HepG2 (cell line): ENCODE measurements at regions not wholly inside any gene's neighbourhood (a gene's known extent, or its start where the extent isn't known, plus 50 kb on each side); places are given as distances from the start of the nearest gene placed in this dataset.

Experiments used
- ATAC-seq: fragments of 200-7000 bp; cut with Tn5 transposase; 3 replicates; pipeline ENCODE4 v1.9.1; 2020; ENCODE audit warnings: mild to moderate bottlenecking, moderate library complexity
- BruUV-seq: library from RNA; stranded (reverse); fragments of 400-500 nt; replicated peaks from 2 replicates; lab custom pipeline; 2021; lab: Mats Ljungman, UMichigan
- CTCF ChIA-PET: fragments of 300-600 bp; formaldehyde crosslinking; extraction: SDS; loops from one replicate; lab custom pipeline; 2021; ENCODE audit warnings: low total read pairs, inconsistent platforms, low intra/inter-chr PET ratio; lab: Yijun Ruan, JAX
- POLR2A ChIA-PET: fragments of 350-600 bp; sonication (Branson Sonifier 250); formaldehyde crosslinking; loops from one replicate; lab custom pipeline; 2020; ENCODE audit warnings: antibody characterized with exemption, inconsistent platforms; lab: Yijun Ruan, JAX
- DNase-seq: peaks from one replicate; pipeline ENCODE4 v3.0.0-alpha.2; 2015; ENCODE audit warnings: low spot score
- FAIRE-seq: peaks from 3 replicates; lab custom pipeline; 2011; peaks lifted over from hg19 to GRCh38; lab: Jason Lieb, UNC
- H2AFZ ChIP-seq: one replicate; pipeline ENCODE4 v1.6.1; 2011; ENCODE audit warnings: low read length, inconsistent platforms
- H3K27ac ChIP-seq: fragments of 300-600 bp; 3 replicates; pipeline ENCODE4 v1.8.0; 2011; ENCODE audit warnings: mixed run types, mild to moderate bottlenecking, mixed read lengths, low read length, inconsistent platforms; ENCODE audit not compliant: insufficient read depth; ENCODE audit errors: extremely low read length
- H3K27me3 ChIP-seq, 2 experiments: fragments of 200-600 bp in 1 of 2; 2 replicates in 1 of 2; 3 replicates in 1 of 2; pipeline versions ENCODE4 v1.6.0 to v1.8.0; 2011; ENCODE audit warnings: low read length in 2 of 2, mild to moderate bottlenecking in 2 of 2, moderate library complexity in 2 of 2, inconsistent platforms in 1 of 2; ENCODE audit not compliant: insufficient read depth in 2 of 2, control insufficient read depth in 1 of 2
- H3K36me3 ChIP-seq, 2 experiments: fragments of 200-600 bp in 1 of 2; replicated peaks in 1 of 2; 2 replicates in 1 of 2; 3 replicates in 1 of 2; pipeline versions ENCODE4 v1.5.1 to v1.8.0; 2011; ENCODE audit warnings: low read length in 2 of 2, inconsistent platforms in 1 of 2; ENCODE audit not compliant: insufficient read depth in 2 of 2, control insufficient read depth in 1 of 2
- H3K4me1 ChIP-seq: 2 replicates; pipeline ENCODE4 v1.5.1; 2012; ENCODE audit warnings: low read length, inconsistent platforms; ENCODE audit not compliant: insufficient read depth
- H3K4me2 ChIP-seq: 2 replicates; pipeline ENCODE4 v1.6.0; 2011; ENCODE audit warnings: low read depth, low read length, inconsistent platforms
- H3K4me3 ChIP-seq, 3 experiments: fragments of 200-600 bp in 1 of 3; sonication (generic), shearing (Covaris generic) in 1 of 3; replicated peaks in 1 of 3; 2 replicates each; pipeline ENCODE4 v1.5.1; 2011 to 2016; ENCODE audit warnings: low read length in 3 of 3, inconsistent platforms in 2 of 3, low read depth in 2 of 3, mild to moderate bottlenecking in 2 of 3, control low read depth in 1 of 3, mixed read lengths in 1 of 3; ENCODE audit not compliant: insufficient read depth in 1 of 3
- H3K79me2 ChIP-seq: one replicate; pipeline ENCODE4 v1.6.1; 2011; ENCODE audit warnings: low read length, inconsistent platforms; ENCODE audit not compliant: insufficient read depth
- H3K9ac ChIP-seq: 2 replicates; pipeline ENCODE4 v1.6.0; 2011; ENCODE audit warnings: mild to moderate bottlenecking, low read depth, low read length, inconsistent platforms; ENCODE audit not compliant: insufficient read depth
- H3K9me3 ChIP-seq: 2 replicates; pipeline ENCODE4 v1.5.1; 2012; ENCODE audit warnings: mild to moderate bottlenecking, low read length
- H4K20me1 ChIP-seq: 2 replicates; pipeline ENCODE4 v1.6.0; 2011; ENCODE audit warnings: inconsistent platforms, mild to moderate bottlenecking, low read length, moderate library complexity; ENCODE audit not compliant: insufficient read depth
- CBX1 ChIP-seq: IDR thresholded peaks from one replicate; pipeline ENCODE4 v1.6.1; 2016; ENCODE audit warnings: antibody characterized with exemption, low read depth
- FUBP1 ChIP-seq: sonication (generic); formaldehyde crosslinking; IDR thresholded peaks from 2 replicates; pipeline ENCODE4 v1.5.1; 2020; ENCODE audit warnings: missing genetic modification reagents, mild to moderate bottlenecking, borderline replicate concordance
- GATAD2A ChIP-seq: IDR thresholded peaks from 2 replicates; pipeline ENCODE4 v1.6.1; 2016
- HNF4G ChIP-seq, 2 experiments: sonication (generic) in 1 of 2; formaldehyde crosslinking in 1 of 2; IDR thresholded peaks; 2 replicates each; pipeline versions ENCODE4 v1.4.0 to v1.6.1; 2011 to 2020; ENCODE audit warnings: borderline replicate concordance in 2 of 2, low read depth in 2 of 2, mild to moderate bottlenecking in 2 of 2, low read length in 1 of 2, missing genetic modification reagents in 1 of 2, moderate library complexity in 1 of 2
- HNRNPH1 ChIP-seq: fragments of 200-400 bp; formaldehyde crosslinking; optimal IDR thresholded peaks from 2 replicates; pipeline ENCODE3; 2017; ENCODE audit warnings: mild to moderate bottlenecking, low read depth, low read length
- KMT2A ChIP-seq: sonication (generic); formaldehyde crosslinking; IDR thresholded peaks from 2 replicates; pipeline ENCODE4 v1.4.0; 2020; ENCODE audit warnings: missing genetic modification reagents
- MAFF ChIP-seq: IDR thresholded peaks from 2 replicates; pipeline ENCODE4 v1.6.1; 2011; ENCODE audit warnings: low read depth, low read length, improper control_type of control experiment
- NCOA1 ChIP-seq: sonication (generic); formaldehyde crosslinking; IDR thresholded peaks from 2 replicates; pipeline ENCODE4 v1.9.0; 2021; ENCODE audit warnings: missing genetic modification reagents
- STAT6 ChIP-seq: sonication (generic); formaldehyde crosslinking; IDR thresholded peaks from 2 replicates; pipeline ENCODE4 v1.4.0; 2020; ENCODE audit warnings: missing genetic modification reagents, mild to moderate bottlenecking, borderline replicate concordance
- TAF15 ChIP-seq: fragments of 200-400 bp; formaldehyde crosslinking; IDR thresholded peaks from one replicate; pipeline ENCODE4 v1.6.1; 2018; ENCODE audit warnings: mild to moderate bottlenecking, low read depth, low read length; ENCODE audit not compliant: poor library complexity, severe bottlenecking
- ZNF576 ChIP-seq: sonication (generic); formaldehyde crosslinking; IDR thresholded peaks from 2 replicates; pipeline ENCODE4 v1.4.0; 2020; ENCODE audit warnings: mild to moderate bottlenecking, missing genetic modification reagents
- ZNF615 ChIP-seq: sonication (generic); formaldehyde crosslinking; IDR thresholded peaks from 2 replicates; pipeline ENCODE4 v1.5.0; 2020; ENCODE audit warnings: mild to moderate bottlenecking, missing genetic modification reagents, borderline replicate concordance
- ZNF761 ChIP-seq: sonication (generic); formaldehyde crosslinking; conservative IDR thresholded peaks from 2 replicates; pipeline ENCODE4 v1.4.0; 2020; ENCODE audit warnings: mild to moderate bottlenecking, missing genetic modification reagents
- ZNF883 ChIP-seq: sonication (generic); formaldehyde crosslinking; IDR thresholded peaks from 2 replicates; pipeline ENCODE4 v1.5.1; 2020; ENCODE audit warnings: mild to moderate bottlenecking, missing genetic modification reagents; ENCODE audit errors: not compliant biosample characterization
- WGBS: methylation state at CpG from one replicate; pipeline ENCODE4 v1.1.6; 2017; ENCODE audit warnings: low lambda C conversion rate; 5-methylcytosine and 5-hydroxymethylcytosine counted together
- in situ Hi-C: cut with HindIII; loops from 2 replicates; pipeline ENCODE4 v1.10.0; 2017; ENCODE audit warnings: low pct_unique_long_range_greater_than_20kb; ENCODE audit not compliant: extremely low pct_ligation_motif_present
- intact Hi-C: fragments of 100-400 bp; cut with micrococcal nuclease; formaldehyde crosslinking; loops from one replicate; pipeline ENCODE4 v1.10.0; 2022; ENCODE audit not compliant: unreplicated experiment

- no peak overlapping the region for H3K4me2 ChIP-seq
- FAIRE-seq (no peak), ATAC-seq (no peak), DNase-seq (no peak)
- no peak overlapping the region for H3K4me3 ChIP-seq
- WGBS: 66% methylated on average over 2 of the region's 2 CpGs
- no peaks in the 10 kb centered on the region for H4K20me1 ChIP-seq
- ChIA-PET CTCF (no interaction called here), POLR2A (no interaction called here)
- H3K36me3 ChIP-seq: no peaks in the 10 kb centered on the region
- H3K27ac ChIP-seq: no peak overlapping the region
- no peak overlapping the region for H3K9ac ChIP-seq
- intact Hi-C loops: no loop called here
- TF ChIP-seq NCOA1 (CRISPR knock-in tag) (no peak), ZNF761 (no peak)
- no peak overlapping the region for H2AFZ ChIP-seq
- in situ Hi-C loops: no loop called here
- no peaks in the 10 kb centered on the region for H3K27me3 ChIP-seq
- H3K9me3 ChIP-seq: peaks cover 7% of the 10 kb centered on the region; the same call in 1 of the 2 replicates
- H3K4me1 ChIP-seq: no peaks in the 10 kb centered on the region
- no peaks in the 10 kb centered on the region for H3K79me2 ChIP-seq
- BruUV-seq: no TSS peak
These were observed 1047.5 kb upstream of the MIR17HG start for GRCh38 chr13:90300015-90300414.

GRCh38 chr13:90302107-90302506 is 1045.4 kb upstream of the MIR17HG start:
- no peaks in the 10 kb centered on the region for H3K4me1 ChIP-seq
- H3K4me2 ChIP-seq: no peak overlapping the region
- no peak overlapping the region for H3K27ac ChIP-seq
- H3K9me3 ChIP-seq: peaks cover 14% of the 10 kb centered on the region; the same call in 1 of the 2 replicates
- in situ Hi-C loops (no loop called here), intact Hi-C loops (no loop called here)
- no peaks in the 10 kb centered on the region for H3K36me3 ChIP-seq
- H3K27me3 ChIP-seq: no peaks in the 10 kb centered on the region
- H4K20me1 ChIP-seq: no peaks in the 10 kb centered on the region
- H3K79me2 ChIP-seq: no peaks in the 10 kb centered on the region
- no peak overlapping the region for H3K4me3 ChIP-seq
- FAIRE-seq (no peak), ATAC-seq (no peak), DNase-seq (no peak)
- 4% methylated on average over 1 of the region's 1 CpG for WGBS
- no peak overlapping the region for H2AFZ ChIP-seq
- ChIA-PET POLR2A (no interaction called here), CTCF (no interaction called here)
- H3K9ac ChIP-seq: no peak overlapping the region
- no TSS peak for BruUV-seq
- TF ChIP-seq STAT6: no peak
- TF ChIP-seq ZNF883 (CRISPR knock-in tag): no peak
- TF ChIP-seq GATAD2A: no peak
- TF ChIP-seq MAFF: no peak
- TF ChIP-seq ZNF615 (CRISPR knock-in tag): no peak
- TF ChIP-seq CBX1: no peak
- TF ChIP-seq HNF4G (IDR thresholded peaks at IDR 0.05; ENCODE audit: borderline replicate concordance, low read depth, low read length): no peak
- no peak for TF ChIP-seq HNF4G (CRISPR knock-in tag; IDR thresholded peaks at IDR 0.05; ENCODE audit: borderline replicate concordance, low read depth)
- TF ChIP-seq TAF15: no peak
- TF ChIP-seq FUBP1: no peak
- TF ChIP-seq ZNF576 (CRISPR knock-in tag): no peak
- no peak for TF ChIP-seq HNRNPH1
- no peak for TF ChIP-seq KMT2A (CRISPR knock-in tag)
